ENCODE measurements at regions not wholly inside any gene's neighbourhood (a gene's known extent, or its start where the extent isn't known, plus 50 kb on each side); places are given as distances from the start of the nearest gene placed in this dataset.

GRCh38 chr1:209202830-209203532 is 380.5 kb upstream of the CAMK1G start:
- Mint-ChIP-seq H3K36me3 (ENCODE audit: insufficient read depth) (no peaks in the 10 kb centered on the region), H3K27ac (no peak overlapping the region), H3K4me1 (ENCODE audit: low read depth) (peaks cover 18% of the 10 kb centered on the region), H3K27me3 (peaks cover 28% of the 10 kb centered on the region), H3K9me3 (ENCODE audit: low read depth) (no peaks in the 10 kb centered on the region), H3K4me3 (ENCODE audit: low read depth) (no peak overlapping the region)
- DNase-seq (ENCODE audit: low spot score, unreplicated experiment) = no peak
- TF ChIP-seq, protein P1, sequence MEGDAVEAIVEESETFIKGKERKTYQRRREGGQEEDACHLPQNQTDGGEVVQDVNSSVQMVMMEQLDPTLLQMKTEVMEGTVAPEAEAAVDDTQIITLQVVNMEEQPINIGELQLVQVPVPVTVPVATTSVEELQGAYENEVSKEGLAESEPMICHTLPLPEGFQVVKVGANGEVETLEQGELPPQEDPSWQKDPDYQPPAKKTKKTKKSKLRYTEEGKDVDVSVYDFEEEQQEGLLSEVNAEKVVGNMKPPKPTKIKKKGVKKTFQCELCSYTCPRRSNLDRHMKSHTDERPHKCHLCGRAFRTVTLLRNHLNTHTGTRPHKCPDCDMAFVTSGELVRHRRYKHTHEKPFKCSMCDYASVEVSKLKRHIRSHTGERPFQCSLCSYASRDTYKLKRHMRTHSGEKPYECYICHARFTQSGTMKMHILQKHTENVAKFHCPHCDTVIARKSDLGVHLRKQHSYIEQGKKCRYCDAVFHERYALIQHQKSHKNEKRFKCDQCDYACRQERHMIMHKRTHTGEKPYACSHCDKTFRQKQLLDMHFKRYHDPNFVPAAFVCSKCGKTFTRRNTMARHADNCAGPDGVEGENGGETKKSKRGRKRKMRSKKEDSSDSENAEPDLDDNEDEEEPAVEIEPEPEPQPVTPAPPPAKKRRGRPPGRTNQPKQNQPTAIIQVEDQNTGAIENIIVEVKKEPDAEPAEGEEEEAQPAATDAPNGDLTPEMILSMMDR (IDR thresholded peaks at IDR 0.05; ENCODE audit: unreplicated experiment) = peak; percentile 77

- H3K36me3 Mint-ChIP-seq (ENCODE audit: insufficient read depth) = no peaks in the 10 kb centered on the region
- no peak overlapping the region for H3K4me3 Mint-ChIP-seq (ENCODE audit: low read depth)
- H3K27ac Mint-ChIP-seq = no peak overlapping the region
- no peak for DNase-seq (ENCODE audit: low spot score, unreplicated experiment)
- peaks cover 33% of the 10 kb centered on the region for H3K27me3 Mint-ChIP-seq
- TF ChIP-seq, protein P1 (IDR thresholded peaks at IDR 0.05; ENCODE audit: unreplicated experiment) = no peak
- H3K4me1 Mint-ChIP-seq (ENCODE audit: low read depth) = peaks cover 14% of the 10 kb centered on the region
- H3K9me3 Mint-ChIP-seq (ENCODE audit: low read depth) = no peaks in the 10 kb centered on the region
These were observed 380.0 kb upstream of the CAMK1G start for GRCh38 chr1:209203533-209203895.

DNA sequence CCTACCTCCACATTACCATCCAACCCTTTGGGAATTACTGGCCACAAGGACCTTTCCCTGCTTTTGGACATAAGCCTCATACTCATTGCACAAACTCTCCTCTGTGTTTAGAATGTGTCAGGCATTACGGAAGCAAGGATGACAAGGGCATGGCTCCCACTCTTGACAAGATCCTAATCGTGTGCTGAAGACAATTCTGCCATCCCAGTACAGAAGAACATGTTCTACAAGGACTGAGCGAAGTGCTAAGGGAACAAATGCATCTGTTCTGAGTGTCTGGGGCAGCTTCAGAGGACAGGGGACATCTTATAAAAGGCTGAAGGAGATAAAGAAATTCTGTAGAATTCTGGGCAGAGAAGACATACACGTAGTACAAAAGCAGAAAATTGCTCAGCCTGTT is 378.5 kb upstream of the CAMK1G start:
- H3K9me3 Mint-ChIP-seq (ENCODE audit: low read depth) = no peaks in the 10 kb centered on the region
- DNase-seq (ENCODE audit: low spot score, unreplicated experiment) = no peak
- H3K27ac Mint-ChIP-seq = no peak overlapping the region
- H3K4me3 Mint-ChIP-seq (ENCODE audit: low read depth) = no peak overlapping the region
- no peaks in the 10 kb centered on the region for H3K36me3 Mint-ChIP-seq (ENCODE audit: insufficient read depth)
- H3K4me1 Mint-ChIP-seq (ENCODE audit: low read depth) = peaks cover 3% of the 10 kb centered on the region
- TF ChIP-seq, protein P1 (IDR thresholded peaks at IDR 0.05; ENCODE audit: unreplicated experiment) = no peak
- H3K27me3 Mint-ChIP-seq = peaks cover 43% of the 10 kb centered on the region

DNA sequence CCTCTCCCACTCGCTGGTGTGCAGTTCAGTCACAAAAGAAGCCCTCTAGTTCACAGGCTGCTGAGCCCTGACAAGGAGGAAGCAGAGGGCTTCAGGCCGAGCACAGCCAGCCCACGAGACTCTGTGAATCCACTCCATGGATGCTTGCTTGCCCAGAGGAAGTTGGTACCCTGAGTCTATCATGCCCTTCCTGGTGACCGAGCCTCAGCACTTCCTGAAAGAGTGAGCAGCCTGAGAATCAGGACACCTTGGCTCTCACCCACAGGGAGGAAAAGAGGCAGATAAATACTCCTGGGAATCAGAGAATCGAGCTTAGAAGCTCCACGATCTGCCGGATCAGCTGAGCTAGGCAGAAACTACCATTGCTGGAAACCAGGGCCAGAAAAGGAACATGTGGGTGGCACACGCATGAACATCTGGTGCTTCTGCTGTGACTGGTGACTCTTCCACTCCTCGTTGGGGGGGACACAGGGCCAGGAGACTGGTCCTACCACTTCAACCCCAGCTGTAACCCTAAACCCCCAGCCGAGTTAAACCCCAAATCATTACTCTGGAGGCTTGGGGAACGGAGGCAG is 376.3 kb upstream of the CAMK1G start:
- Mint-ChIP-seq H3K4me3 (ENCODE audit: low read depth) (peak overlapping the region; percentile 27), H3K36me3 (ENCODE audit: insufficient read depth) (no peaks in the 10 kb centered on the region), H3K27ac (peak overlapping the region; percentile 8)

DNA sequence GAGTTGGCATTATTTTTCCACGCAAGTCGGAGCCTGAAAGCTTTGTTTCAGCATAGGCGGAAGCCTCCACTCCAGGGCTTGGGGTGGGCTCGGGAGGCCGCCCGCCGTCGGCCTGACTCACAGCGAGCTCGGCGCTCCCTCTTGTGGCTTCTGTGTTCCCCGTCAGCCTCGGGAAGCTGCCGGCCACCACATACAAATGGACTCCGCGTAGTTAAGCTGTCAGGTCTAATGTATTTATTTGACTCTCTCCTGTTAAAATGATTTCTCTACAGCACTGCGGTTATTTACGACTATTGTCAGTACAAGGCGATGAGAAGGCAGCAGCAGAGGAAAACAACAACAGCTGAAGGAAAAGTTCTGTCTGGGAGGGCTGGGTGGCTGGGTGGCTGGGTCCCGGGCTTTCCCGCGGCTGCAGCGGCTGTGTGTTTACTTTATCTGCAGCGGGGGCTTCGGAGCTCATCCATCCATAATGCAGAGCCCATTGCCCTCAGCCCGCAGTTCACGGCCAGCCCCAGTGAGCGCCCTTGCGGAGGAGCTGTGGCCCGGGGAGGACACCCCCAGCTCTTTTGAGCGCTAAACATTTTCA is 375.7 kb upstream of the CAMK1G start:
- DNase-seq (ENCODE audit: low spot score, unreplicated experiment) = peak; percentile 59
- Mint-ChIP-seq H3K27me3 (peaks cover 56% of the 10 kb centered on the region), H3K9me3 (ENCODE audit: low read depth) (no peaks in the 10 kb centered on the region), H3K4me3 (ENCODE audit: low read depth) (peak overlapping the region; percentile 73), H3K27ac (peak overlapping the region; percentile 8), H3K4me1 (ENCODE audit: low read depth) (peaks cover 2% of the 10 kb centered on the region), H3K36me3 (ENCODE audit: insufficient read depth) (no peaks in the 10 kb centered on the region)
- TF ChIP-seq, protein P1 (IDR thresholded peaks at IDR 0.05; ENCODE audit: unreplicated experiment) = peak; percentile 87

More for the DNA sequence above, 376.3 kb upstream of the CAMK1G start:
- no peak for DNase-seq (ENCODE audit: low spot score, unreplicated experiment)
- Mint-ChIP-seq H3K9me3 (ENCODE audit: low read depth) (no peaks in the 10 kb centered on the region), H3K4me1 (ENCODE audit: low read depth) (peaks cover 2% of the 10 kb centered on the region), H3K27me3 (peaks cover 51% of the 10 kb centered on the region)
- TF ChIP-seq, protein P1 (IDR thresholded peaks at IDR 0.05; ENCODE audit: unreplicated experiment) = no peak
